ENCODE measurements at regions not wholly inside any gene's neighbourhood (a gene's known extent, or its start where the extent isn't known, plus 50 kb on each side); places are given as distances from the start of the nearest gene placed in this dataset.

GRCh38 chr7:23927709-23928417 is 217.8 kb downstream of the STK31 start:
- no peak for TF ChIP-seq GATA2 (IDR thresholded peaks at IDR 0.05; ENCODE audit: insufficient read depth, insufficient read length, low read depth, low read length)
- intact Hi-C loops (cut with micrococcal nuclease), result no loop called here
- H3K27me3 ChIP-seq (ENCODE audit: control insufficient read depth in 2 of 2, insufficient read depth in 2 of 2, low read length in 2 of 2), result no peaks in the 10 kb centered on the region
- no peak overlapping the region for H3K27ac ChIP-seq (ENCODE audit: insufficient read depth, low read depth, low read length)
- H3K79me2 ChIP-seq (ENCODE audit: control insufficient read depth, insufficient read depth, low read length), result no peaks in the 10 kb centered on the region
- H3K9me1 ChIP-seq (replicated peaks; ENCODE audit: control insufficient read depth, extremely low read depth, insufficient read depth, low read length), result no peaks in the 10 kb centered on the region
- H4K20me1 ChIP-seq (replicated peaks; ENCODE audit: control insufficient read depth, extremely low read depth, insufficient read depth, low read length), result no peaks in the 10 kb centered on the region
- H3K9ac ChIP-seq (replicated peaks; ENCODE audit: extremely low read depth, insufficient read depth, low read length), result no peak overlapping the region
- POLR2A ChIA-PET, result no interaction called here
- no TSS peak for BruUV-seq (replicated peaks)
- CTCF ChIA-PET, result no interaction called here
- no peak for DNase-seq (ENCODE audit: low read depth, low spot score)
- H2AFZ ChIP-seq (ENCODE audit: low read depth, low read length), result no peak overlapping the region
- no peak for FAIRE-seq
- no peaks in the 10 kb centered on the region for H3K4me1 ChIP-seq (ENCODE audit: control insufficient read depth, extremely low read depth, insufficient read depth, low read length)
- H3K36me3 ChIP-seq (ENCODE audit: control insufficient read depth in 2 of 2, extremely low read depth in 1 of 2, insufficient read depth in 2 of 2, low read length in 2 of 2), result no peaks in the 10 kb centered on the region
- no peaks in the 10 kb centered on the region for H3K9me3 ChIP-seq (replicated peaks; ENCODE audit: control insufficient read depth, insufficient read depth, low read length)
- H3K4me3 ChIP-seq (replicated peaks in 1 of 3; ENCODE audit: insufficient read depth in 1 of 3, low read depth in 1 of 3, low read length in 3 of 3), result no peak overlapping the region
- no peak overlapping the region for H3K4me2 ChIP-seq (ENCODE audit: insufficient read depth, low read length)
- dilution Hi-C loops (cut with MboI; ENCODE audit: extremely low pct_ligation_motif_present, low sequenced_read_pairs), result no loop called here

GRCh38 chr7:23928418-23928775 is 218.4 kb downstream of the STK31 start:
- dilution Hi-C loops (cut with MboI; ENCODE audit: extremely low pct_ligation_motif_present, low sequenced_read_pairs) (no loop called here), intact Hi-C loops (cut with micrococcal nuclease) (no loop called here)
- BruUV-seq (replicated peaks), result no TSS peak
- ChIA-PET CTCF (no interaction called here), POLR2A (no interaction called here)
- no peaks in the 10 kb centered on the region for H3K27me3 ChIP-seq (ENCODE audit: control insufficient read depth in 2 of 2, insufficient read depth in 2 of 2, low read length in 2 of 2)
- FAIRE-seq (no peak), DNase-seq (ENCODE audit: low read depth, low spot score) (no peak)
- H4K20me1 ChIP-seq (replicated peaks; ENCODE audit: control insufficient read depth, extremely low read depth, insufficient read depth, low read length), result no peaks in the 10 kb centered on the region
- TF ChIP-seq JUN (IDR thresholded peaks at IDR 0.05; ENCODE audit: borderline replicate concordance, insufficient read depth, insufficient read length, low read depth) (no peak), MAX (IDR thresholded peaks at IDR 0.05; ENCODE audit: insufficient read depth, insufficient read length) (no peak), FOS (IDR thresholded peaks at IDR 0.05; ENCODE audit: borderline replicate concordance, insufficient read depth, low read length) (no peak), CTCF (IDR thresholded peaks at IDR 0.05; ENCODE audit: extremely low read depth in 1 of 2, insufficient read depth in 1 of 2, low read depth in 1 of 2, low read length in 2 of 2) (no peak)
- no peaks in the 10 kb centered on the region for H3K36me3 ChIP-seq (ENCODE audit: control insufficient read depth in 2 of 2, extremely low read depth in 1 of 2, insufficient read depth in 2 of 2, low read length in 2 of 2)
- no peaks in the 10 kb centered on the region for H3K9me3 ChIP-seq (replicated peaks; ENCODE audit: control insufficient read depth, insufficient read depth, low read length)
- H3K4me3 ChIP-seq (replicated peaks in 1 of 3; ENCODE audit: insufficient read depth in 1 of 3, low read depth in 1 of 3, low read length in 3 of 3), result no peak overlapping the region
- no peaks in the 10 kb centered on the region for H3K9me1 ChIP-seq (replicated peaks; ENCODE audit: control insufficient read depth, extremely low read depth, insufficient read depth, low read length)
- H3K9ac ChIP-seq (replicated peaks; ENCODE audit: extremely low read depth, insufficient read depth, low read length), result no peak overlapping the region
- H3K27ac ChIP-seq (ENCODE audit: insufficient read depth, low read depth, low read length), result no peak overlapping the region
- H3K4me2 ChIP-seq (ENCODE audit: insufficient read depth, low read length), result no peak overlapping the region
- H3K4me1 ChIP-seq (ENCODE audit: control insufficient read depth, extremely low read depth, insufficient read depth, low read length), result no peaks in the 10 kb centered on the region
- no peak overlapping the region for H2AFZ ChIP-seq (ENCODE audit: low read depth, low read length)
- H3K79me2 ChIP-seq (ENCODE audit: control insufficient read depth, insufficient read depth, low read length), result no peaks in the 10 kb centered on the region

Data from endothelial cell of umbilical vein (primary cell).